ENCODE measurements at regions not wholly inside any gene's neighbourhood (a gene's known extent, or its start where the extent isn't known, plus 50 kb on each side); places are given as distances from the start of the nearest gene placed in this dataset.

DNA sequence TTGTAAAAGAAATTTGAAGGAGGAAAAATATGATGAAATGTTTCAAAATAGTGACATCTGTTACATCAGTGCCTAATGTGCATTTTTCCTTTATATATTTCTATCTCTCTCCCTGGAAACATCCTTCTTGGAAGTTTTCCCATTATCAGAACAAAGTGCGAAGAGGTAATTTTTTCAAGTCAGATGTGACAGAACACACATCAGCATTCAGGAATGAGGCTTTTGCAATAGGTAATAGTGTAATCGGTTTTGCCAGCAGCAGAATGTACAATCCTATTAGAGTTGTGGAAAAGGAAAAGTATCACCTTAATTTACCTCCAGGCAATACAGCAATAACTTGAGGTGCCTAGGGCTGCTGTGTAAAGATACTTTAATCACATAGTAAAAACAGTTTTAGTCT is 275.8 kb downstream of the FAT3 start:
- TF ChIP-seq POLR2A (IDR thresholded peaks at IDR 0.05; ENCODE audit: low read depth, low read length), result no peak
- no peak for TF ChIP-seq TAF1 (IDR thresholded peaks at IDR 0.05; ENCODE audit: borderline replicate concordance, low read depth, low read length)
- no peak for TF ChIP-seq POLR2AphosphoS5 (IDR thresholded peaks at IDR 0.05; ENCODE audit: low read depth, low read length)
